BLaER1 treated with 17β-estradiol and CSF1 and Interleukin-3, amounts not matched to agents 10 nM and 100 nM (cell line): ENCODE measurements at regions not wholly inside any gene's neighbourhood (a gene's known extent, or its start where the extent isn't known, plus 50 kb on each side); places are given as distances from the start of the nearest gene placed in this dataset.

Experiments used
- H3K27ac ChIP-seq, 11 experiments: shearing (Covaris generic); formaldehyde crosslinking; 2 replicates each; pipeline ENCODE4 v1.8.1; 2022
- H3K27me3 ChIP-seq, 11 experiments: shearing (Covaris generic); formaldehyde crosslinking; 2 replicates each; pipeline ENCODE4 v1.8.1; 2022
- H3K36me3 ChIP-seq, 11 experiments: shearing (Covaris generic); formaldehyde crosslinking; 2 replicates each; pipeline ENCODE4 v1.8.1; 2022
- H3K4me1 ChIP-seq, 10 experiments: shearing (Covaris generic); formaldehyde crosslinking; 2 replicates each; pipeline ENCODE4 v1.8.1; 2022
- H3K4me2 ChIP-seq, 11 experiments: shearing (Covaris generic); formaldehyde crosslinking; 2 replicates each; pipeline ENCODE4 v1.8.1; 2022
- H3K4me3 ChIP-seq, 10 experiments: shearing (Covaris generic); formaldehyde crosslinking; 2 replicates each; pipeline ENCODE4 v1.8.1; 2022
- H3K9ac ChIP-seq, 11 experiments: shearing (Covaris generic); formaldehyde crosslinking; 2 replicates each; pipeline ENCODE4 v1.8.1; 2022
- H3K9me3 ChIP-seq, 11 experiments: shearing (Covaris generic); formaldehyde crosslinking; replicated peaks in 1 of 11; 2 replicates each; pipeline ENCODE4 v1.8.1; 2022
- H4K20me1 ChIP-seq, 11 experiments: shearing (Covaris generic); formaldehyde crosslinking; 2 replicates each; pipeline ENCODE4 v1.8.1; 2022
- Cebpa-rat ChIP-seq, 11 experiments: shearing (Covaris generic); IDR thresholded peaks; 2 replicates each; pipeline ENCODE4 v1.8.1; 2022

- Histone ChIP-seq H3K4me3 (no peak overlapping the region), H4K20me1 (no peaks in the 10 kb centered on the region), H3K27me3 (no peaks in the 10 kb centered on the region), H3K36me3 (no peaks in the 10 kb centered on the region), H3K4me1 (peaks cover 0 to 4% (median 0%) of the 10 kb centered on the region in 10 experiments; a peak in 2 of 20 replicates), H3K9ac (no peak overlapping the region), H3K9me3 (no peaks in the 10 kb centered on the region), H3K4me2 (no peak overlapping the region), H3K27ac (no peak overlapping the region)
- no peak for TF ChIP-seq Cebpa-rat (IDR thresholded peaks at IDR 0.05)
Observed at GRCh38 chr3:40655551-40655950, 130.8 kb downstream of the ZNF621 start.

DNA sequence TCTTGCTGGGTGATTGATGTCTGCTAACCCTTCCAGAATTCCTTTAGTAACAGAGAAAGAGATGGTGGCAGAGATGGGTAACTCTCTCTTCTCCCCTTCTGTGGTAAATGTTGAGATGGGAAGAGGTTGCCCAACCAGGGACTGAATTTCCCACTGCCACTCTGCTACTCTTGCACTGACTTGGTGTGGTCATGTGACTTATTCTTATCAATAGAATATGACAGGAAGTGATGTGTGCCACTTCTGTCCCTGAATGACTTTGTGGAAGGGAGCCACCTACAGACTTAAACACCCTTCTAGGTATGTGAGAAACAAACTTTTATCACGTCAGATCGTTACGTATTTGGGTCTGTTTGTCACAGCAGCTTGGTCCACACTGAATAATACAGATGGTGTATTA, 132.9 kb downstream of the ZNF621 start:
- no peak overlapping the region for H3K9ac ChIP-seq
- H3K4me2 ChIP-seq: no peak overlapping the region
- H3K4me1 ChIP-seq: peaks cover 0 to 16% (median 0%) of the 10 kb centered on the region in 10 experiments; a peak in 4 of 20 replicates
- no peaks in the 10 kb centered on the region for H3K27me3 ChIP-seq
- no peak overlapping the region for H3K4me3 ChIP-seq
- H3K36me3 ChIP-seq: no peaks in the 10 kb centered on the region
- no peaks in the 10 kb centered on the region for H4K20me1 ChIP-seq
- no peaks in the 10 kb centered on the region for H3K9me3 ChIP-seq
- H3K27ac ChIP-seq: no peak overlapping the region
- no peak for TF ChIP-seq Cebpa-rat (IDR thresholded peaks at IDR 0.05)

- H3K9me3 ChIP-seq: no peaks in the 10 kb centered on the region
- H3K27ac ChIP-seq: no peak overlapping the region
- no peak for TF ChIP-seq Cebpa-rat (IDR thresholded peaks at IDR 0.05)
- peaks cover 0 to 16% (median 0%) of the 10 kb centered on the region in 10 experiments; a peak in 4 of 20 replicates for H3K4me1 ChIP-seq
- H3K9ac ChIP-seq: no peak overlapping the region
- H3K4me3 ChIP-seq: no peak overlapping the region
- H3K36me3 ChIP-seq: no peaks in the 10 kb centered on the region
- no peak overlapping the region for H3K4me2 ChIP-seq
- no peaks in the 10 kb centered on the region for H3K27me3 ChIP-seq
- H4K20me1 ChIP-seq: no peaks in the 10 kb centered on the region
Observed at GRCh38 chr3:40658305-40658704, 133.5 kb downstream of the ZNF621 start.

- H3K4me3 ChIP-seq: no peak overlapping the region
- no peak overlapping the region for H3K27ac ChIP-seq
- no peaks in the 10 kb centered on the region for H3K9me3 ChIP-seq
- H3K27me3 ChIP-seq: no peaks in the 10 kb centered on the region
- no peaks in the 10 kb centered on the region for H4K20me1 ChIP-seq
- no peak overlapping the region for H3K9ac ChIP-seq
- H3K36me3 ChIP-seq: no peaks in the 10 kb centered on the region
- peaks cover 0 to 16% (median 0%) of the 10 kb centered on the region in 10 experiments; a peak in 4 of 20 replicates for H3K4me1 ChIP-seq
- H3K4me2 ChIP-seq: peak overlapping the region in 2 of 11 experiments; percentile 40 to 60; a peak in 4 of 22 replicates
- TF ChIP-seq Cebpa-rat (IDR thresholded peaks at IDR 0.05): no peak
Observed at GRCh38 chr3:40660554-40660953, 135.8 kb downstream of the ZNF621 start.

DNA sequence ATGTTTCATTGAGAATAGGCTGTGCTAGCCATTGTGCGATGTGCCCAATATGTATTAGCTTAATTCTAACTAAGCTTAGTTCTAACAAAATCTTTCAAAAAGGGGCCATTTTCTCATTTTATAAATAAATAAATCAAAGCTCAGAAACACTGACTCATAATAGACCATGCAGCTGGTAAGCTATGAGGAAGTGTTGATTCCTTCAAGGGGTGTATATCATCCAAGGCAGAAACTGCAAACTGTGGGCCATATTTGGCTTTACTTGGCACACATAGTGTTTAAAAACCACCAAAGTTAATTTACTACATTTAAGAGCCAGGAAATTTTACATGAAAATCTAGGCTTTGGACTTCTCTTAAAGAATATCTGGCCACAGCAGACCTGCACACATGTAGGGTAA, 136.5 kb downstream of the ZNF621 start:
- TF ChIP-seq Cebpa-rat (IDR thresholded peaks at IDR 0.05): no peak
- Histone ChIP-seq H3K36me3 (no peaks in the 10 kb centered on the region), H3K4me2 (peak overlapping the region in 2 of 11 experiments; percentile 40 to 60; a peak in 4 of 22 replicates), H3K4me3 (no peak overlapping the region), H3K4me1 (peaks cover 0 to 16% (median 0%) of the 10 kb centered on the region in 10 experiments; a peak in 4 of 20 replicates), H3K27me3 (no peaks in the 10 kb centered on the region), H3K9me3 (no peaks in the 10 kb centered on the region), H3K27ac (no peak overlapping the region), H4K20me1 (no peaks in the 10 kb centered on the region), H3K9ac (no peak overlapping the region)

GRCh38 chr3:40663280-40663679, 138.5 kb downstream of the ZNF621 start:
- no peak overlapping the region for H3K9ac ChIP-seq
- no peak overlapping the region for H3K4me2 ChIP-seq
- no peaks in the 10 kb centered on the region for H3K9me3 ChIP-seq
- no peak for TF ChIP-seq Cebpa-rat (IDR thresholded peaks at IDR 0.05)
- no peaks in the 10 kb centered on the region for H4K20me1 ChIP-seq
- no peak overlapping the region for H3K4me3 ChIP-seq
- H3K27me3 ChIP-seq: no peaks in the 10 kb centered on the region
- no peak overlapping the region for H3K27ac ChIP-seq
- peaks cover 0 to 16% (median 0%) of the 10 kb centered on the region in 10 experiments; a peak in 4 of 20 replicates for H3K4me1 ChIP-seq
- no peaks in the 10 kb centered on the region for H3K36me3 ChIP-seq

GRCh38 chr3:40669176-40669575, 144.4 kb downstream of the ZNF621 start:
- Histone ChIP-seq H3K27ac (no peak overlapping the region), H3K4me1 (no peaks in the 10 kb centered on the region), H3K36me3 (no peaks in the 10 kb centered on the region), H3K4me3 (no peak overlapping the region), H3K27me3 (no peaks in the 10 kb centered on the region), H3K9me3 (peaks cover 0 to 9% (median 5%) of the 10 kb centered on the region in 11 experiments; a peak in 15 of 22 replicates), H3K4me2 (no peak overlapping the region), H4K20me1 (no peaks in the 10 kb centered on the region), H3K9ac (no peak overlapping the region)
- TF ChIP-seq Cebpa-rat (IDR thresholded peaks at IDR 0.05): no peak

GRCh38 chr3:40672861-40673260, 148.1 kb downstream of the ZNF621 start:
- Histone ChIP-seq H3K4me2 (no peak overlapping the region), H4K20me1 (no peaks in the 10 kb centered on the region), H3K9me3 (peaks cover 4 to 21% (median 11%) of the 10 kb centered on the region in 11 experiments; a peak in 15 of 22 replicates), H3K27ac (no peak overlapping the region), H3K27me3 (no peaks in the 10 kb centered on the region), H3K9ac (no peak overlapping the region), H3K4me1 (no peaks in the 10 kb centered on the region), H3K36me3 (no peaks in the 10 kb centered on the region), H3K4me3 (no peak overlapping the region)
- TF ChIP-seq Cebpa-rat (IDR thresholded peaks at IDR 0.05): no peak

DNA sequence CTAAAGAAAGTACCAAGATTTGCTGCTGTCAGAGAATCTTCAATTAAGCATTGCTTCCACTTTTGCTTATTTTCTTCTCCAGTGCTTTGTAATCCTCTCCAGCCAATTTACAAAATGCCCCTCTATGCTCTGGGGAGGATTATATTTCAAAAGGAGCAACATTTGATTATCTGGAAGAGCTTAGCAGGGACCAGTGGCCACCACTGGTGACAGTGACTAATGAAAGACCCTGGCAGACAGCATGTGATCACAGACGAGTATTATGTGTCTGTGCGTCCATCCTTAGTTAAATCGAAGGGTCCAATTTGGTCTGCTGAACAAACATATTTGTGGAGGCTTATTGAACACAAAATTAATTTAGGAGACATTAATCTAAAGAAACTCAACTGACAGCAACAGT, 152.6 kb downstream of the ZNF621 start:
- Histone ChIP-seq H3K4me3 (no peak overlapping the region), H3K27me3 (no peaks in the 10 kb centered on the region), H4K20me1 (no peaks in the 10 kb centered on the region), H3K9ac (no peak overlapping the region), H3K4me2 (no peak overlapping the region), H3K36me3 (no peaks in the 10 kb centered on the region), H3K9me3 (peaks cover 4 to 21% (median 11%) of the 10 kb centered on the region in 11 experiments; a peak in 15 of 22 replicates), H3K27ac (no peak overlapping the region), H3K4me1 (peaks cover 0 to 12% (median 0%) of the 10 kb centered on the region in 10 experiments; a peak in 1 of 20 replicates)
- no peak for TF ChIP-seq Cebpa-rat (IDR thresholded peaks at IDR 0.05)

DNA sequence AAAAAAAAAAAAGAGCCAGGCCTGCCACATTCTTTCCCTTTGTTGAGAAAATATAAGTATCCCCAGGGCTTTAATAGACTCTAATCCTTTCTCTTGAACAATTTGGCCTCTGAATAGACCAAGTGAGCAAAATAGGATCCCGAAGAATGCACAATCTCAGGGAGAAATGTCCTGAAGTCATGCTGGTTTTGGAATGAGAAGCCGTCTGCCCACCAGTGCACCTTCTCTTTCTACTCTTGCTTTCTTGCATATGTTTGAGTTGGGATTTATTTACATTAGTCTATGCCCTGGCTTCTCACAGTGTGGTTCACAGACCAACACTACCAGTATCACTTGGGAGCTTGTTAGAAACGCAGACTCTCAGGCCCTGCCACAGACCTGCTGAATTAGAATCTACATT, 153.0 kb downstream of the ZNF621 start:
- Histone ChIP-seq H3K27me3 (no peaks in the 10 kb centered on the region), H3K9me3 (peaks cover 4 to 21% (median 11%) of the 10 kb centered on the region in 11 experiments; a peak in 15 of 22 replicates), H3K9ac (no peak overlapping the region), H3K4me3 (no peak overlapping the region), H3K4me2 (no peak overlapping the region), H3K4me1 (peaks cover 0 to 12% (median 0%) of the 10 kb centered on the region in 10 experiments; a peak in 1 of 20 replicates), H3K36me3 (no peaks in the 10 kb centered on the region), H3K27ac (no peak overlapping the region), H4K20me1 (no peaks in the 10 kb centered on the region)
- TF ChIP-seq Cebpa-rat (IDR thresholded peaks at IDR 0.05): no peak
